ENCODE measurements at regions not wholly inside any gene's neighbourhood (a gene's known extent, or its start where the extent isn't known, plus 50 kb on each side); places are given as distances from the start of the nearest gene placed in this dataset.

DNA sequence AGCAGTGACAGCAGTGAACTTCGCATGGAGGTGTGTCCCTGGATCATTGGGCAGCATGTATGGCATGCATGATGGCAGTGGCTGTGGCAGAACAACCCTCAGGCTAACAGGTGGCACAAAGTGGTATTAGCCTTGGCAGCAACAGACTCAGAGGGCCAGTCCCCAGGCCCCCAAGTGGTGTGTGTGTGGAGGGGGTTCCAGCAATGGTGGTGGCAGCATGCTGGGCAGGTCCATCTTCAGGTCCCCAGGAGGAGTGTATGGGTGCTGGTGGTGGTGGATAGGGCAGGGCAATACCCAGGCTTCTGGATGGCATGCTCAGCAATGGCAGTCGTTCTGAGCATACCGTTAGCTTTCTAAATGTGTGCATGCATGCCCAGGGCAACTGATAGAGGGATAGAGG lies 923.7 kb downstream of the PDHA2 start:
- no peak overlapping the region for H3K27ac ChIP-seq (ENCODE audit: low read depth in 2 of 2, low read length in 2 of 2)
- no peaks in the 10 kb centered on the region for H3K4me1 ChIP-seq (ENCODE audit: control insufficient read depth in 2 of 2, insufficient read depth in 2 of 2, low read length in 2 of 2)
- no peaks in the 10 kb centered on the region for H3K9me3 ChIP-seq (ENCODE audit: control insufficient read depth in 2 of 2, low read length in 2 of 2)
- no peaks in the 10 kb centered on the region for H3K36me3 ChIP-seq (ENCODE audit: control insufficient read depth in 2 of 2, insufficient read depth in 2 of 2, low read length in 2 of 2)
- H3K4me3 ChIP-seq (ENCODE audit: low read length in 2 of 2), result no peak overlapping the region
- no peaks in the 10 kb centered on the region for H3K27me3 ChIP-seq (ENCODE audit: control insufficient read depth in 2 of 2, insufficient read depth in 2 of 2, low read length in 2 of 2)
- no peak overlapping the region for H3K9ac ChIP-seq (ENCODE audit: low read depth in 1 of 2, low read length in 2 of 2)

DNA sequence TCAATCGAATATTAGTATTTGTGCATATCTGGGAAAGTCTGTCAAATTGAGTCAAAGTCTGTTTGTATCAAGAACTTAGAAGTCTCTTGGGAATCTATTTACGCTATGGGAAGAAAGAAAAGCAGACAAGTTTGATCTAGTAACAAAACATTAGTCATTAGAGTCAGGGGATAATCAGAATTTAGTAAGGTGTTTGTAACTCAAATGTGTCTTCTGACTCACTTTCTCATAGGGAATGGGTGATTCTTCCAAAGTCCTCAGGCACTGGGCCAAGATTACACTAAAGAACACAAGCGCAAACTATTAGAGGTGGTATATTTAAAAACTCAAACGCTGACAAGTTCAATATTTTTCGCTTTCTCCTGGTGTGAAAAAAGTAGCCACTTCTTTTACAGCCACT lies 926.5 kb downstream of the PDHA2 start:
- H3K36me3 ChIP-seq (ENCODE audit: control insufficient read depth in 2 of 2, insufficient read depth in 2 of 2, low read length in 2 of 2), result no peaks in the 10 kb centered on the region
- no peak overlapping the region for H3K4me3 ChIP-seq (ENCODE audit: low read length in 2 of 2)
- no peak overlapping the region for H3K27ac ChIP-seq (ENCODE audit: low read depth in 2 of 2, low read length in 2 of 2)
- H3K9me3 ChIP-seq (ENCODE audit: control insufficient read depth in 2 of 2, low read length in 2 of 2), result no peaks in the 10 kb centered on the region
- H3K4me1 ChIP-seq (ENCODE audit: control insufficient read depth in 2 of 2, insufficient read depth in 2 of 2, low read length in 2 of 2), result no peaks in the 10 kb centered on the region
- no peaks in the 10 kb centered on the region for H3K27me3 ChIP-seq (ENCODE audit: control insufficient read depth in 2 of 2, insufficient read depth in 2 of 2, low read length in 2 of 2)
- no peak overlapping the region for H3K9ac ChIP-seq (ENCODE audit: low read depth in 1 of 2, low read length in 2 of 2)

DNA sequence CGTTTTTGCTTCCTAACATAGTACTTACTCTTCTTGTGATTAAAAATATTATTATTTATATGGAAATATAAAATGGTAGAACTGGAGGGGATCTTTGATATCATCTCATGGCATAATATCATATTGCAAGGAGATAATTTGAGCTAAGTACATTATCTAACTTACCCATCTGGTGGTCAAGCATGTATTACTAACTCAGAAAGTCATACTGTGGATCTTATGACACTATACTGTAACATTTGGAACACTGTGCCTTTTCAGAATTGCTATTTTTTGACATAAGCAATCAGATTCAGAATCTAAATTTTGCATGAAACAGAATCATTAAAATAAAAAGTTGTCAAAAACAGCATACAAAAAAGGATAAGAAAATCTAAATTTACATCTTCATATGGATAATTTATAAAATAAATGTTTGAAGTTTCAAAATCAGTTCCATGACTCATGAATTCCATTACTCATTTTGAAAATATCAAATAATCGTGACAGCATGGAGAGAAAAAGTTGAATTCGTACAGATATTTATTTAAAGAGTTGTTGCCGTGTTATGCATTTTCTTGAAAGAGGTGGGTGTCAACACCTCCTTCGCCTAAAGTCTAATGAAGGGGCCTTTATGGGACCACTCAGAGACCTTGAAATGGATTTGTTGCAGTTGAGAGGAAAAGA lies 928.1 kb downstream of the PDHA2 start:
- Histone ChIP-seq H3K27me3 (ENCODE audit: control insufficient read depth in 2 of 2, insufficient read depth in 2 of 2, low read length in 2 of 2) (no peaks in the 10 kb centered on the region), H3K4me1 (ENCODE audit: control insufficient read depth in 2 of 2, insufficient read depth in 2 of 2, low read length in 2 of 2) (no peaks in the 10 kb centered on the region), H3K9me3 (ENCODE audit: control insufficient read depth in 2 of 2, low read length in 2 of 2) (no peaks in the 10 kb centered on the region)

DNA sequence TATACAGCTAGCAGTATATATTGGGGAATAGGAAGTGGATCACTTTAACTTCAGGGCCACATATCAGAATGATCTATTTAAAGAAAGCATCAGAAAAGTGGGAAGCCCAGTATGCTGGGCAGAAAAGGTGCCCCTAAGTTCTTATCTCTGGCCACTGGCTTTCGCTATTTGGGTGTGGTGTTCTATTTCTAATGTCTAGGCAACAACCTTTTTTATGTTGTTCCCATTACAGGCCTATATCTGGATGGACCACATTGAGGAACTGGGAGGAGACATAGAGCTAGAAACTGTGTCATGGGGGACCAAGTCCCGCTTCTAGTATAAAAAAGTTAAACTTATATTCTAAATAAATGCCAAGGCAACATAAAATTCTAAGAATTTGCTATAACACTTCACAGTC lies 935.6 kb downstream of the PDHA2 start:
- Histone ChIP-seq H3K4me3 (ENCODE audit: low read length in 2 of 2) (no peak overlapping the region), H3K9me3 (ENCODE audit: control insufficient read depth in 2 of 2, low read length in 2 of 2) (no peaks in the 10 kb centered on the region), H3K36me3 (ENCODE audit: control insufficient read depth in 2 of 2, insufficient read depth in 2 of 2, low read length in 2 of 2) (no peaks in the 10 kb centered on the region), H3K27ac (ENCODE audit: low read depth in 2 of 2, low read length in 2 of 2) (no peak overlapping the region), H3K9ac (ENCODE audit: low read depth in 1 of 2, low read length in 2 of 2) (no peak overlapping the region), H3K27me3 (ENCODE audit: control insufficient read depth in 2 of 2, insufficient read depth in 2 of 2, low read length in 2 of 2) (no peaks in the 10 kb centered on the region), H3K4me1 (ENCODE audit: control insufficient read depth in 2 of 2, insufficient read depth in 2 of 2, low read length in 2 of 2) (no peaks in the 10 kb centered on the region)

More for the DNA sequence above, 928.1 kb downstream of the PDHA2 start:
- H3K9ac ChIP-seq (ENCODE audit: low read depth in 1 of 2, low read length in 2 of 2), result no peak overlapping the region
- no peak overlapping the region for H3K27ac ChIP-seq (ENCODE audit: low read depth in 2 of 2, low read length in 2 of 2)
- no peak overlapping the region for H3K4me3 ChIP-seq (ENCODE audit: low read length in 2 of 2)
- no peaks in the 10 kb centered on the region for H3K36me3 ChIP-seq (ENCODE audit: control insufficient read depth in 2 of 2, insufficient read depth in 2 of 2, low read length in 2 of 2)

DNA sequence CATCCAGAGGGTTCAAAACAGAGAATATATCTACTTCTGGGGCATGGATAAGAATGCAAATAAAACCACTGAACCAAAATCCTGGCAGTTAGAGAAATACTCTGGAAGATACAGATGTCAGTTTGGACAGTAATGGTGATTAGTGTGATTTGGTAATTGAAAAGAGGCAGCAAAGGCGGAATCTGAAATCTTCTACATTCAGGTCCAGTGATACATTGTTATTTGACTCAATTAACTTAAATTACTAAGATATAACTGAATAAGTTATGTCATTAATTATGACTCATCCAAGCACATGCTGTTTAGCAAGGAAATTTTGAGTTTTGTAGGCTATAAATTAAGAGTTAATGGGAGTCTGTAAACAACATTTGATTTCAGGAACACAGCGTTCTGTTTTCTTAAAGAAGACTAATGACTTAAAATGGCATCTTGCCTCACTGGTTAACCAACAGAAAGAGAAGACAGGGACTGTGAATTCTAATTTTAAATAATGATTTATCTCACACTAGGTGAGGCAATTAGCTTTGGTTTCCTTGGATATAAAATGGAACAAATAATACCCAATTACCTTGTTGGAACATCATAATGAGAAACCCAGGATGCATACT lies 937.1 kb downstream of the PDHA2 start:
- H3K9ac ChIP-seq (ENCODE audit: low read depth in 1 of 2, low read length in 2 of 2), result no peak overlapping the region
- H3K36me3 ChIP-seq (ENCODE audit: control insufficient read depth in 2 of 2, insufficient read depth in 2 of 2, low read length in 2 of 2), result no peaks in the 10 kb centered on the region
- no peak overlapping the region for H3K27ac ChIP-seq (ENCODE audit: low read depth in 2 of 2, low read length in 2 of 2)
- H3K27me3 ChIP-seq (ENCODE audit: control insufficient read depth in 2 of 2, insufficient read depth in 2 of 2, low read length in 2 of 2), result no peaks in the 10 kb centered on the region
- H3K9me3 ChIP-seq (ENCODE audit: control insufficient read depth in 2 of 2, low read length in 2 of 2), result no peaks in the 10 kb centered on the region
- no peak overlapping the region for H3K4me3 ChIP-seq (ENCODE audit: low read length in 2 of 2)
- H3K4me1 ChIP-seq (ENCODE audit: control insufficient read depth in 2 of 2, insufficient read depth in 2 of 2, low read length in 2 of 2), result no peaks in the 10 kb centered on the region

DNA sequence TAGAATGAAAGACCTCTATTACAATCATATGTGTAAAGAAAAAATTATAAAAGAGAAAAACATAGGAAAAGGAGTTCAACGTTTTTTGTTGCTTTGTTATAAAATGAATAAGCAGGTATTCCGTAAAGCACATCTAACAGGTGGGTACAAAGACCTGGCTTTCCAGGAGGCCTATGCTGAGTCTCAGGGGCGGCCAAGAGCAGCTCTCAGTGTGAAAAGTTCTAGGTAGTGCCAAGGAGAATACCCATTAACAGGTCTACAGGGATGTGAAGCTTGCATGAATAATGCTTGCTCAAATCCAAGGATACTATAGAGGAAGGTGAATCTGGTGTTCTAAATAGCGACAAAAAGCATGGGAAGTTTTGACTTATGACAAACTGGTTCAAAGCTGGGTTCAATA lies 944.4 kb downstream of the PDHA2 start:
- Histone ChIP-seq H3K9me3 (ENCODE audit: control insufficient read depth in 2 of 2, low read length in 2 of 2) (no peaks in the 10 kb centered on the region), H3K27me3 (ENCODE audit: control insufficient read depth in 2 of 2, insufficient read depth in 2 of 2, low read length in 2 of 2) (no peaks in the 10 kb centered on the region), H3K4me1 (ENCODE audit: control insufficient read depth in 2 of 2, insufficient read depth in 2 of 2, low read length in 2 of 2) (no peaks in the 10 kb centered on the region), H3K4me3 (ENCODE audit: low read length in 2 of 2) (no peak overlapping the region), H3K36me3 (ENCODE audit: control insufficient read depth in 2 of 2, insufficient read depth in 2 of 2, low read length in 2 of 2) (no peaks in the 10 kb centered on the region), H3K9ac (ENCODE audit: low read depth in 1 of 2, low read length in 2 of 2) (no peak overlapping the region), H3K27ac (ENCODE audit: low read depth in 2 of 2, low read length in 2 of 2) (no peak overlapping the region)

DNA sequence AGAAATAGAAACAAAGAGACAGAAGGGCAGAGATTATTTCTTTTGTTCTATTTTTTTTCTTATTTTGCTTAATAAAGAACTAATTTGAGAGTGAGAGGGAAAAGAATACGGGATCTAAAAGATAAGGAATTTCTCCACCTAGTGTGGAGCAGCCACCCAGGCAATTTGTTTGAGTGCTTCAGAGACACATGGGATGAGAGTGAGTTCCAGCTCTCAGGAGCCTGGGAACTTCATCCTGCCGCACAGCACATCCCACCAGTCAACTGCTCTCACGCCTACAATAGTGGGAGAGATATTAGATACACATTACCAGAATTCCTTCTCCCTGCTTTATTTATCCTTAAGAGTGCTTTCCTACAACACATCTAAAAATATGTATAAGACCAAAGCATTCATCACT lies 946.4 kb downstream of the PDHA2 start:
- H3K27me3 ChIP-seq (ENCODE audit: control insufficient read depth in 2 of 2, insufficient read depth in 2 of 2, low read length in 2 of 2), result no peaks in the 10 kb centered on the region
- no peak overlapping the region for H3K4me3 ChIP-seq (ENCODE audit: low read length in 2 of 2)

DNA sequence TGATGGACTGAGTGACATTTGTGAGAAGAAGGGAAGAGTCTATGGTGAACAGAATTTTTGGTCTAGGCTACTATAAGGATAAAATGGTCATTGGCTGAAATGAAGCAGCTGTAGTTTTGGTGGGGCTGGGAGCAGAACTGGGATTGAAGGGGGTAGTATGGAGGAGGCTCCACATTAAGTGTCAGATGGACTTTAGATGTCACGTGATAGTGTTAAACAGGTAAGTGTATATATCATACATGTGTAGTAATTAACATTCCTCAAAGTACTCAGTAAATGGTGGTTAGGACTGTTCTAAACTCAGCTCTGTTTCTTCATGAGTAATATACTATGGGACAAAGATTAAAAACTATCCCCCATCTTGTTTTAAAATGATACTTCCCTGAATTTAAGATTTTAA lies 947.9 kb downstream of the PDHA2 start:
- Histone ChIP-seq H3K27me3 (ENCODE audit: control insufficient read depth in 2 of 2, insufficient read depth in 2 of 2, low read length in 2 of 2) (no peaks in the 10 kb centered on the region), H3K9me3 (ENCODE audit: control insufficient read depth in 2 of 2, low read length in 2 of 2) (no peaks in the 10 kb centered on the region), H3K4me1 (ENCODE audit: control insufficient read depth in 2 of 2, insufficient read depth in 2 of 2, low read length in 2 of 2) (no peaks in the 10 kb centered on the region), H3K36me3 (ENCODE audit: control insufficient read depth in 2 of 2, insufficient read depth in 2 of 2, low read length in 2 of 2) (no peaks in the 10 kb centered on the region), H3K9ac (ENCODE audit: low read depth in 1 of 2, low read length in 2 of 2) (no peak overlapping the region), H3K27ac (ENCODE audit: low read depth in 2 of 2, low read length in 2 of 2) (no peak overlapping the region), H3K4me3 (ENCODE audit: low read length in 2 of 2) (no peak overlapping the region)

More for the DNA sequence above, 946.4 kb downstream of the PDHA2 start:
- H3K4me1 ChIP-seq (ENCODE audit: control insufficient read depth in 2 of 2, insufficient read depth in 2 of 2, low read length in 2 of 2), result no peaks in the 10 kb centered on the region
- H3K9me3 ChIP-seq (ENCODE audit: control insufficient read depth in 2 of 2, low read length in 2 of 2), result no peaks in the 10 kb centered on the region
- no peak overlapping the region for H3K9ac ChIP-seq (ENCODE audit: low read depth in 1 of 2, low read length in 2 of 2)
- no peak overlapping the region for H3K27ac ChIP-seq (ENCODE audit: low read depth in 2 of 2, low read length in 2 of 2)
- H3K36me3 ChIP-seq (ENCODE audit: control insufficient read depth in 2 of 2, insufficient read depth in 2 of 2, low read length in 2 of 2), result no peaks in the 10 kb centered on the region

DNA sequence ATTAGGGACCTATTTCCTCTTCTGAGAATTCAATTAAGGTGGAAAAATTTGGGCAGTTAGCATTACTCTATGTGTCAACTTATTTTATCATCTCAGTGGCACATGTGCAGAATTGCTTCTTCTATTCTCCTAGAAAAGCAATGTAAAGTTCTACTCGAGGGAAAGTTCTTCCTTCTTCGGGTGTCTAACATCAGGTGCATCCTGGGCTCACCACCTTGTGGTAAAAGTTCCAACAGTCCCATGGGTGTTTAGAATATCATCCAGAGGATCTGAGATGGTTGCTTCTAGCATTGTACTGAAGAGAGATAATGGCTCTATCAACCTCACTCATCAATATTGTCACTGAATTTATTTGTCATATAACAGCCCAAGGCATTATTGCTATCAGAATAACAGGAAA lies 969.7 kb downstream of the PDHA2 start:
- no peaks in the 10 kb centered on the region for H3K27me3 ChIP-seq (ENCODE audit: control insufficient read depth in 2 of 2, insufficient read depth in 2 of 2, low read length in 2 of 2)
- no peak overlapping the region for H3K4me3 ChIP-seq (ENCODE audit: low read length in 2 of 2)
- no peaks in the 10 kb centered on the region for H3K9me3 ChIP-seq (ENCODE audit: control insufficient read depth in 2 of 2, low read length in 2 of 2)
- no peaks in the 10 kb centered on the region for H3K36me3 ChIP-seq (ENCODE audit: control insufficient read depth in 2 of 2, insufficient read depth in 2 of 2, low read length in 2 of 2)
- no peaks in the 10 kb centered on the region for H3K4me1 ChIP-seq (ENCODE audit: control insufficient read depth in 2 of 2, insufficient read depth in 2 of 2, low read length in 2 of 2)
- no peak overlapping the region for H3K9ac ChIP-seq (ENCODE audit: low read depth in 1 of 2, low read length in 2 of 2)
- no peak overlapping the region for H3K27ac ChIP-seq (ENCODE audit: low read depth in 2 of 2, low read length in 2 of 2)

DNA sequence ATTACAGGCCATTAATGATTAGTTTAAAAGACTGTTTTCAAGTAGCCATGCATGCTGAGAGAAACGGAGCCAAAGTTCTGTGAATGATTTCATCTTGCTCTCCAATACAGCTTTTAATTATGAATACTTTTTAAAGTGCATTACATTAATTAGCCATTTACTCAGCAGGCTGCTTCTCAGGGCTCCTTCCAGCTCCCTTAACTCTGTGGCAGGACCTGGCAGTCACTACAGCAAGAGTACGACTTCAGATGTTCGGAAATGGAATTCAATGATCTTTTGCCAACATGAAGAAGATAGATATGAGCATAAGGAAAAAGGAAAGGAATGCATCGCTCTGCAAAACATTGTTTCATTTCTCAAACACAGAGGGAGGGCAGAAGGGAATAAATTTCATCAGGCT lies 987.2 kb downstream of the PDHA2 start:
- Histone ChIP-seq H3K9me3 (ENCODE audit: control insufficient read depth in 2 of 2, low read length in 2 of 2) (no peaks in the 10 kb centered on the region), H3K27me3 (ENCODE audit: control insufficient read depth in 2 of 2, insufficient read depth in 2 of 2, low read length in 2 of 2) (no peaks in the 10 kb centered on the region), H3K9ac (ENCODE audit: low read depth in 1 of 2, low read length in 2 of 2) (no peak overlapping the region), H3K4me1 (ENCODE audit: control insufficient read depth in 2 of 2, insufficient read depth in 2 of 2, low read length in 2 of 2) (no peaks in the 10 kb centered on the region), H3K4me3 (ENCODE audit: low read length in 2 of 2) (no peak overlapping the region), H3K36me3 (ENCODE audit: control insufficient read depth in 2 of 2, insufficient read depth in 2 of 2, low read length in 2 of 2) (no peaks in the 10 kb centered on the region), H3K27ac (ENCODE audit: low read depth in 2 of 2, low read length in 2 of 2) (no peak overlapping the region)
